CD4-positive, alpha-beta T cell treated with Interleukin-1 beta for 1 hour (primary cell): ENCODE measurements at regions not wholly inside any gene's neighbourhood (a gene's known extent, or its start where the extent isn't known, plus 50 kb on each side); places are given as distances from the start of the nearest gene placed in this dataset.
"Not testable (repeated sequence)": the region's sequence is repeated elsewhere in the genome, so short reads cannot be mapped to it uniquely, and the experiment has no call there.

Source experiments
- DNase-seq, 2 donors: peaks; one replicate each; pipeline ENCODE4 v3.0.0-alpha.2; 2020 to 2022

- DNase-seq, result no peak
These were observed 107.3 kb downstream of the OR2B2 start for GRCh38 chr6:27804851-27805250.

DNA sequence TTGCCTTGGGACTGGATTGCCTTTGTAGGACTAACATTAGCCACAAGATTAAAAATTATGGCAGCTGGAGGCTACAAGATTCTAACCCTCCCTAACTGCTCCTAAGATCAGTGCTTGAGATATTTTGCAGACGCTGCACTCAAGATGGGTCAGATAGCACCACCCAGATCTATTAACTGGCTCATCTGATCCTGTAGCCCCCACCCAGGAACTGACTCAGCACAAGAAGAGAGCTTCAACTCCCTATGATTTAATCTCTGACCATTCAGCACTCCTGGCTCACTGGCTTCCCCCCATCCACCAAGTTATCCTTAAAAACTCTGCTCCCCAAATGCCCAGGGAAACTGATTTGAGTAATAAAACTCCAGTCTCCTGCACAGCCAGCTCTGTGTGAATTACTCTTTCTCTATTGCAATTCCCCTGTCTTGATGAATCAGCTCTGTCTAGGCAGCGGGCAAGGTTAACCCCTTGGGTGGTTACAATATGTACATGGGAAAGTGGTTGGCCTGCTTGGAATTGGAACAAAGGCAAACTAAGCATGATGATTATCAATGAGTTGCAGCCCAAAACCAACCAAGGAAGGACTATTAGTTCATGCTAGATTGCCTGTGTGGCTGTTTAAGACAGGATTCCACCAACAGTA, 111.3 kb downstream of the OR2B2 start:
- no peak for DNase-seq

- no peak for DNase-seq
These were observed 114.2 kb downstream of the OR2B2 start for GRCh38 chr6:27797960-27798359.

DNA sequence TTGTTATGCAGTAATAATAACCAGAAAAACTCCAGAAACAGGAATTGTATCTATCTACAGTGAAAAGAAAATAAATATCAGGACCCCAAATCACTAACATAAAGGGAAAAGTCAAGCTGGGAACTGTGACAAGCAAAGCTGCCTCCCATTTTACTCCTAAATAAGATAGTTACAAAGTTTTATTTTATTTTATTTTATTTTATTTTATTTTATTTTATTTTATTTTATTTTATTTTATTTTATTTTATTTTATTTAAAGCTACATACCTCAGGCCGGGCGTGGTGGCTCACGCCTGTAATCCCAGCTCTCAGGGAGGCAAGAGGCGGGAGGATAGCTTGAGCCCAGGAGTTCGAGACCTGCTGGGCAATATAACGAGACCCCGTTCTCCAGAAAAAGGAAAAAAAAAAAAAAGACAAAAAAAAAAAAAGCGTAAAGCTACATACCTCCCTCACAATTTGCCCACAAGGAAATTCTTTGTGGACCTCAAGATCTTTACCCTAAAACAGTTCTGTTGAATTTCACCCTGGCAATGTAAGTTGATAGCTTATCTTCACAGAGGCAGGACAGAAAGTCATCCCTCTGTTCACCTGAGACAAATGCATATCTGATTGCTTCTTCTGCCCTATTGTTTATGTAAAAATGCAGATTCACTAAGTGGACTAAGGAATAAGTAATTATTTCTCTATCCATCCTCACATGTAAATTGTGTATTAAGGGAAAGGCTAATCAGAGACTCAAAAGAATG, 115.3 kb downstream of the OR2B2 start:
- DNase-seq, result not testable (repeated sequence)

- peak; percentile 44 to 87 for DNase-seq
These were observed 116.3 kb downstream of the OR2B2 start for GRCh38 chr6:27795697-27796494.

DNA sequence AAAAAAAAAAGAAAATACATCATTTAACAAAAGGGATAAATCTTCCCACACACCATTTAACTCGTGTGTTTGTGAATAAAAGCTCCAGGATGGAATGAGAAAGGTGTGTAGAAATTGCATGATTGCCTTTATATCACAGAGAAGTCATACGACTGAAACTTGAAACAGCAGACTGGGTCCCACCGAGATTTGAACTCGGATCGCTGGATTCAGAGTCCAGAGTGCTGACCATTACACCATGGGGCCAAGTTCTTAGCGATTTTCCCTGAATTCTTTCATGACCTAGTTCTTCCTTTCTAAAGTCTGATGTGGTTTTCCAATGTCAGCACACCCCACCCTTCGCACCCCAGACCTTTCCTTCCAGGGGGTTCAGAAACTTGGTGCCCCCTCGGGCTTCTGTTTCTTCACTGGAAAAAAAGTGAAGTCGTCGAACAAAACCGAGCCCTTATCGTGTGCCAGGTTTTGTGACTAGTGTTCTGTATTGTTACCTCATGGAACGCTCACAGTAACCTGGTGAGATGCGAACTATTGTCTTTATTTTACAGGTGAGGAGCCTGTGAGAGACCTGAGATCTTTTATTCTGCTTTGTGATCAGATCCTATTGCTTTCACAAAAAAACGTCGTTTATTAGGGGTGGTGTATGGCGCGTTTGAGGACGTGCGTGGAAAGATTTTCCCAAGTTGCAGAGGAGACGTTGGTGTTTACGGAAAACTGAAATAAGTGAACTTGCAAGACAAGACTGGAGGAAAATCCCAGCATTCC, 120.8 kb downstream of the OR2B2 start:
- peak in 1 of 2 donors; percentile 24 for DNase-seq

DNA sequence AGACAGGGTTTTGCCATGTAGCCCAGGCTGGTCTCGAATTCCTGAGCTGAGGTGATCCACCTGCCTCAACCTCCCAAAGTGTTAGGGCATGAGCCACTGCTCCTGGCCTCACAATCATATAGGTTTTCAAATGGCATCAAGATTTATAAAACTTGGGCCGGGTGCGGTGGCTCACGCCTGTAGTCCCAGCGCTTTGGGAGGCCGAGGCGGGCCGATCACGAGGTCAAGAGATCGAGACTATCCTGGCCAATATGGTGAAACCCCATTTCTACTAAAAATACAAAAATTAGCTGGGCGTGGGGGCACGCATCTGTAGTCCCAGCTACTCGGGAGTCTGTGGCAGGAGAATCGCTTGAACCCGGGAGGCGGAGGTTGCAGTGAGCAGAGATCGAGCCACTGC, 123.8 kb downstream of the OR2B2 start:
- not testable (repeated sequence) for DNase-seq

- DNase-seq, result no peak
These were observed 126.1 kb downstream of the OR2B2 start for GRCh38 chr6:27786048-27786447.

DNA sequence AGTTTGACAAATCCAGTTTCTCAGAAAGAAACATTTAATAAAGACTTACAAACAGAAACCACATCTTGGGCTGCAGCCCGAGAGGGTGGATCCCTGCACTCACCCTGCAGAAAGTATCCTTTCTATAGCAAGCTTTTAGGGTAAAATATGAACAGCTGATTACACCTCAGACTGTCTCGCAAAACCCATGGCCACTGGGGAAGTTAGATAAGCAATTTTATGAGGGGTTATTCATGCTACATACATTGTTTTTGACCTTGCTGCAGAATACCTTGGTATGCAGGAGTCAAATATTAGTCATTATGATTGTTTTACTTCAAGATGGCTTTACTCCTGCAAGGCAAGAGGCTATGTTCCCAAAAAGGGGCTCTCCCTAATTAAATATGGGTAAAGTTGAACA, 126.9 kb downstream of the OR2B2 start:
- no peak for DNase-seq

DNA sequence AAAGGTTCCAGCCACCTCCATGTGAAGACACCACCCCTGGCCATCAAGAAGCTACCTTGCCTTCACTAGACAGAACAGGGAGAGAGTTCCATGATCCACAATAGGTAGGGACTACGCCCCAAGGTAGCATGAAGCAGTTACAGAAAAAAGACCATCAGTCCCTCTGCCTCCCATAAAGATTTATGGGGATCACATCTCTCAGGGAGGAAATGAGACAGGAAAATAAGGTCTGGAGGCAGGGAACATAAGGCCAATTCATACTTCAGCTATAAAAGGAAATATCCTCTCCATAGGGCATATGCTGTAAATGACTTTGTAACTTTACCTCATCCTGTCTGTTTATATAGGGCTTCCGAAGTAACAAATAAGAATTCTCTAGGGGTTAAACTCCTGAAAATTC, 129.4 kb downstream of the OR2B2 start:
- DNase-seq, result no peak

GRCh38 chr6:27778625-27779417, 133.4 kb downstream of the OR2B2 start:
- no peak for DNase-seq

DNA sequence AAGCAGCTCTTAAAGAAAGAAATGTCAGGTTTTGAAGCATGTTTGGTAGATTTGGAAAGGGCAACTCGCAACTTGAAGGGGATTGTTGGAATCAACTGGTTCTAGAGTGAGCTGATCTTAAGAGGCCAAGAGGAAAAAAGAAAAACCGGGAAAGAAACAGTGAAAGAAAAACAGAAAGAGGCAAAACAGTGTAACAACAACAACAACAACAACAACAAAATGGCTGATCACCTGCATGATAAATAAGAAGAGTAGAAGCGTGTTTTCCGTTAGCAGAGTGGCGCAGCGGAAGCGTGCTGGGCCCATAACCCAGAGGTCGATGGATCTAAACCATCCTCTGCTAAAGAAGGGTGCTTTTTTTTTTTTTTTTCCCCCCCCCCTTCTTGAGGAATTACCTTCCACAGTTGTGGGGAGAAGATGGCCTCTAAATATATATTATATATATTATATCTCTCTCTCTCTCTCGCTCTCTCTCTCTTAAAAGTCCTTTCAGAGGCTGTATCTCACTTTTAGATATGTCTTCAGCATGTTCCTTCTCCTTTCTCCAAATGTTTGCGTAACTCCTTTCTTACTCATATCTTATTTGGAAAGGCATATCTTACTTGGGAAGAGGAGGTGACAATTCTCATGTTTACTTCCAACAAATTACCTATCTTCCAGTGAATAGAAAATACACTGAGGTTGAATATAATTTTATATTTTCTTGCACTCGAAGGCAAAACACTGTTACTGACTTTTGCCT, 134.4 kb downstream of the OR2B2 start:
- DNase-seq, result no peak

GRCh38 chr6:27777126-27777525, 135.1 kb downstream of the OR2B2 start:
- DNase-seq, result no peak

DNA sequence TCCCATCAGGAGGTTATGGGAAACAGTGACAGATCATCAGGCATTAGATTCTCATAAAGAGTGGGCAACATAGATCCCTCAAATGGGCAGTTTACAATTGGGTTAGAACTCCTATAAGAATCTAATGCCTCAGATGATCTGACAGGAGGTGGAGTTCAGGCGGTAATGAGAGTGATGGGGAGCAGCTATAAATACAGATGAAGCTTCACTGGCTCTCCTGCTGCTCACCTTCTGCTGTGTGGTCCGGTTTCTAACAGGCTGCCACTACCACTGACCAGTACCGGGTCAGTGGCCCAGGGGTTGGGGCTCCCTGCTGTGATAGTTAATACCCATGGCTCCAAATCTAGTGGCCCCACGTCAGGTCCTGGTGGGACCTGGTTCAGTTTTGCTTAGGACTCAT, 135.7 kb downstream of the OR2B2 start:
- DNase-seq, result no peak

- no peak for DNase-seq
These were observed 136.4 kb downstream of the OR2B2 start for GRCh38 chr6:27775796-27776184.

GRCh38 chr6:27775138-27775795, 136.9 kb downstream of the OR2B2 start:
- DNase-seq, result not testable (repeated sequence)

DNA sequence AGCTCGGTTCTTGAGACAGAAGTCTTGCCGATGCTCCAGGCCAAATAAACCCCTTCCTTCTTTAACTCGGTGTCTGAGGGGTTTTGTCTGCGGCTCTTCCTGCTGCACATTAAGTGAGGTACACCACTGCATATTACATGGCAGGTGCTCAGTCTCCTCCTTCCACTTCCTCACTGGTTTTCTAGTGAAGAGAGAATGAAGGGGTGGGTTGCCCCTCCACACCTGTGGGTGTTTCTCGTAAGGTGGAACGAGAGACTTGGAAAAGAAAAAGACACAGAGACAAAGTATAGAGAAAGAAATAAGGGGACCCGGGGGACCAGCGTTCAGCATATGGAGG, 138.0 kb downstream of the OR2B2 start:
- not testable (repeated sequence) for DNase-seq

- DNase-seq, result peak in 1 of 2 donors; percentile 30
These were observed 138.5 kb downstream of the OR2B2 start for GRCh38 chr6:27773542-27774263.

DNA sequence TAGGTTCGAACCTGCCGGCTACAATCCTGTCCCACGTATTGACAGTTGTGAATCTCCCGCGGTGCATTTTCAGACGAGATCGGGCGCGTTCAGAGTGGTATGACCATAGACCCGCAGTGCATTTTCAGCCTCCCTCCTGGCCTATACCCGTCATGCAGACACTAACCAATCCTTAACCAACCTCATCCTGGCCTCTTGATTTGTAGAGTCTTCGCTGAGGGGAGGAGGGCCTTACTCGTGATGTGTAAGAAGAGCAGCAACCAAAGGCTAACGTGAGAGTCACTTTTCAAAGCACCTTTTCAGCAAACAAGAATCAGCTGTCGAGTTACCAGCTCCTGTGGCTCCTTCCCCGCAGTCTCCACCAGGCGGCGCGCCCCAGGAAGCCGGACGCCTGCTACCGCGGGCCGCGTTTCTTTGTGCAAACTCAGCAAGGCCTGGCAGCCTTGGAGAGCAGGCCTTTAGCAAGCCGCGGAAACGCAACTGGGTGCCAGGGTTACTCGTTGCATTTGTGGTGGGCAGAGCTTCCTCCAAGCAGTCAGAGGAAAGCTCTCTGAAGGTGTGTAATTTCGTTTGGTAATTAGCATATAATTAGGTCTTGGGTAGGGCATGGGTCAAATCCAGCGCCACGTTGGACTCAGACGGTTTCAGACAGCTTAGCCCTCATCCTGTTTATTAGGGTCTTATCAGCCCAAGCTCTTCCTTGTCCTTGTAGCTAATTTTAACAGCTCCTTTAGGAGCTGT, 139.8 kb downstream of the OR2B2 start:
- DNase-seq, result peak; percentile 85 to 88

GRCh38 chr6:27771235-27771634, 141.0 kb downstream of the OR2B2 start:
- DNase-seq, result no peak
